Right lobe of liver (tissue), 4 donors: ENCODE measurements at regions not wholly inside any gene's neighbourhood (a gene's known extent, or its start where the extent isn't known, plus 50 kb on each side); places are given as distances from the start of the nearest gene placed in this dataset.

Experiments
- CTCF ChIP-seq, 4 donors: fragments of 200-600 bp in 3 of 4; fragments of 450-650 bp in 1 of 4; IDR thresholded peaks; one replicate each; pipeline versions ENCODE4 v1.5.1 to v1.8.0; 2016 to 2022; ENCODE audit warnings: antibody characterized with exemption in 4 of 4, mild to moderate bottlenecking in 2 of 4
- POLR2A ChIP-seq: fragments of 450-650 bp; IDR thresholded peaks from one replicate; pipeline ENCODE4 v1.6.1; 2017; ENCODE audit warnings: antibody characterized with exemption, mild to moderate bottlenecking
- donor health status: DM: no; HTN: no; CAD: no.
- donor health status: DM: no; HTN: no; CAD: no.
- donor health status: DM: no; HTN: yes; CAD: no.

GRCh38 chr2:220880623-220881596, 691.2 kb downstream of the EPHA4 start:
- TF ChIP-seq POLR2A, result no peak
- TF ChIP-seq CTCF (IDR thresholded peaks at IDR 0.05), result no peak
